ENCODE measurements at regions not wholly inside any gene's neighbourhood (a gene's known extent, or its start where the extent isn't known, plus 50 kb on each side); places are given as distances from the start of the nearest gene placed in this dataset.

DNA sequence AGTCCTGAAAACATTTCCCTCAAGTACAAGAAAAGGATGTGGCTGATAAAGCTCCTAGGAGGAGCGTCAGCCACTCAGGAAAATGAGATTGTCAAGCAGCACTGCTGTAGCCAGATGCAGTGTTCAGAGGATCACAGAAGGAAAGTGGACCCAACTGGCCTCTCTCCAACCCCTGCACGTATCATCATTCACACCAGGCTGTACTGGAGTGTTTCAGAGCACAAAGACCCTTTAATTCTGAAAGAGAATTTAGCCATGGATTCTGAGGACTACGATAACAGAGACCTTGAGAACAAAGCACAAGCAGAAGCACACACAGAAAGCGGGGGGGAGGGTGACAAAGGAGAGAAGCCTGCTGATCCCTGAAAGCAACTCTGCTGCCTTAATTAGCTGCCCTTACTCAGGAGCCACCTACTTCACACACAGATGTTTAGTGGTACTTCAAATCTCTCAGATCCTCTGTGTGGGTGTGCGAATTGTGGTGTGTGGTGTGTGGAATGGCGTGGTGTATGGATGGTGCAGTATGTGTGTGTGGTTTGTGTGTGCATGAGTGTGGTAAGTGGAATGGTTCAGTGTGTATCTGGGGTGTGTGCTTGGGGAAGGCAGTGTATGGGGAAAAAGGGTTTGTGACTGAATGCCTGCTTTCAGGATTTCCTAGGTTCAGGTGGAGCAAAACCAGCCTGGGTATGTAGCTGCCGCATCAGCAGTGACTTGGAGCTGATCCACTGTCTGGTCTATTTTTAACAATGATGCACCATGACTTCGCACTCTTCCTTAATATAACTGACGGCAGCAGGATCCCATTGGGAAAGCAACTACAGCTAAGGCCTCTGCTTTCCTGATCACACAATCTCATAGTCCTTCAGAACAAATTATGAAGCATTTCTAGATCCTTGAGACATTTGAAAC is 192.5 kb downstream of the RSL24D1 start:
- no peaks in the 10 kb centered on the region for H3K4me1 ChIP-seq
- no peaks in the 10 kb centered on the region for H3K36me3 ChIP-seq
- H3K27me3 ChIP-seq, result no peaks in the 10 kb centered on the region; the same call in 1 of the 2 replicates
- no peak overlapping the region for H3K4me3 ChIP-seq
- no peak for DNase-seq
- H3K9me3 ChIP-seq (replicated peaks), result no peaks in the 10 kb centered on the region
- no peak overlapping the region for H3K27ac ChIP-seq

GRCh38 chr15:54998661-54999060 is 198.1 kb downstream of the RSL24D1 start:
- no peak for DNase-seq
- Histone ChIP-seq H3K27me3 (no peaks in the 10 kb centered on the region), H3K9me3 (replicated peaks) (no peaks in the 10 kb centered on the region; the same call in 1 of the 2 replicates), H3K4me1 (no peaks in the 10 kb centered on the region), H3K36me3 (no peaks in the 10 kb centered on the region), H3K4me3 (no peak overlapping the region), H3K27ac (no peak overlapping the region)

- Histone ChIP-seq H3K27ac (no peak overlapping the region), H3K27me3 (no peaks in the 10 kb centered on the region), H3K36me3 (no peaks in the 10 kb centered on the region), H3K4me1 (no peaks in the 10 kb centered on the region), H3K4me3 (no peak overlapping the region), H3K9me3 (replicated peaks) (no peaks in the 10 kb centered on the region; the same call in 1 of the 2 replicates)
- peak in 1 of 2 experiments; percentile 5 for DNase-seq
Measured at GRCh38 chr15:54990793-54991192, 205.9 kb downstream of the RSL24D1 start.

DNA sequence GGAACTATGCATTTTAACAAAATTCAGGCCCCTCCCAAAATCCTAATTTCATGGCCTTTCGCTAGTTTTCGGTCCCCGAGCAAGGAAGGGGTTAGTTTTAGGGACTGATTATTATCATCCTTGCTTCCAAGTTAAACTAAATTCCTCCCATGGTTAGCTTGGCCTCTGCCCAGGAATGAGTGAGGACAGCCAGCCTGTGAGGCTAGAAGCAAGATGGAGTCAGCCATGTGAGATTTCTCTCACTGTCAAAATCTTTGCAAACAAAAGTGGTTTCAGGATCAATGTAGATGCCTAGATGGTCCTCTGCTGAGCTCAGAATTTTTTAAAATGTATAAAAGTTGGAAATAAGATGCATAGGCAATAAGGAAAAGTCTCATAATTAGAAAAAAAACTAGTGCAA is 208.9 kb downstream of the RSL24D1 start:
- Histone ChIP-seq H3K36me3 (no peaks in the 10 kb centered on the region), H3K4me1 (no peaks in the 10 kb centered on the region), H3K27me3 (no peaks in the 10 kb centered on the region), H3K9me3 (replicated peaks) (no peaks in the 10 kb centered on the region), H3K27ac (no peak overlapping the region), H3K4me3 (no peak overlapping the region)
- DNase-seq, result no peak

DNA sequence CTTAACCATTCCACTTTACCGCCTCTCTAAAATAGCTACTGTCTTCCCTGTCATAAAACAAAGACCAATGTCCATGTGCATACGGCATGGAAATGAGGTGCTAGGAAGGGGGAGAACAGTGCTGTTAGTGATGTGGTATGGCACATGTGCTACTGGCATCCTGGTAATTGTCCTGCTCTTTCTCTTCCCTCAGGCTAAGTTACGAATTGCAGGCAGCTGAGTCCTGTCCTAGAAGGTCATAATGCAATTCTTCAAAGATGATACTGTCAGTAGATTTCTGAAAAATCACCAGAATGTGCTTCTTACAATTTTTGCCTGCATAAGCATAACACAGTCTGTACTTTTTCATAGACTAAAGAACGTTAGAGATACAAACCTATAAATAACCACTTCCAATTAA is 216.8 kb downstream of the RSL24D1 start:
- no peaks in the 10 kb centered on the region for H3K9me3 ChIP-seq (replicated peaks)

DNA sequence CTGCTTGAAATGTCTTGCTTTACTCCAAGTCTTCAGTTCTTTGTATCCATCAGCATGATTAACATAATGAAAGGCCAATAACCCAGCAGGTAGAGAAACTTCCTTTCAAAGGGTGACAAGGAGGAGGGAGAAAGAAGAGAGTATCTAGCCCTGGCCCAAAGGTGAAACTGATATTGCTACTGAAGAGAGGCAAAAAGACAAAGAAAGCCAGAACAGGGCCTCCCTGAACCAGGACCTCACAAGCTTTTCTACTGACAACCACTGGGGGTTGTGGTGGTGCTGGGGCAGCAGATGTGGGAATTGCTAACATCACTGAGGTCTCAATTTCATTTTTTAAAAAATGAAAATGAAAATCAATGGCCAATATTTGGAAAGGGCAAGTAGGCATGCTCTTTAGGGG is 234.1 kb downstream of the RSL24D1 start:
- H3K4me1 ChIP-seq, result no peaks in the 10 kb centered on the region
- no peak for DNase-seq
- no peak overlapping the region for H3K4me3 ChIP-seq
- no peaks in the 10 kb centered on the region for H3K9me3 ChIP-seq (replicated peaks)
- no peaks in the 10 kb centered on the region for H3K27me3 ChIP-seq
- no peak overlapping the region for H3K27ac ChIP-seq
- H3K36me3 ChIP-seq, result no peaks in the 10 kb centered on the region

More for the DNA sequence above, 216.8 kb downstream of the RSL24D1 start:
- no peaks in the 10 kb centered on the region for H3K27me3 ChIP-seq
- H3K36me3 ChIP-seq, result no peaks in the 10 kb centered on the region
- DNase-seq, result no peak
- H3K4me3 ChIP-seq, result no peak overlapping the region
- no peaks in the 10 kb centered on the region for H3K4me1 ChIP-seq
- H3K27ac ChIP-seq, result no peak overlapping the region

GRCh38 chr15:54960266-54960665 is 236.5 kb downstream of the RSL24D1 start:
- H3K4me1 ChIP-seq, result no peaks in the 10 kb centered on the region
- no peak overlapping the region for H3K27ac ChIP-seq
- no peaks in the 10 kb centered on the region for H3K27me3 ChIP-seq
- no peak overlapping the region for H3K4me3 ChIP-seq
- H3K36me3 ChIP-seq, result no peaks in the 10 kb centered on the region
- H3K9me3 ChIP-seq (replicated peaks), result no peaks in the 10 kb centered on the region
- no peak for DNase-seq

DNA sequence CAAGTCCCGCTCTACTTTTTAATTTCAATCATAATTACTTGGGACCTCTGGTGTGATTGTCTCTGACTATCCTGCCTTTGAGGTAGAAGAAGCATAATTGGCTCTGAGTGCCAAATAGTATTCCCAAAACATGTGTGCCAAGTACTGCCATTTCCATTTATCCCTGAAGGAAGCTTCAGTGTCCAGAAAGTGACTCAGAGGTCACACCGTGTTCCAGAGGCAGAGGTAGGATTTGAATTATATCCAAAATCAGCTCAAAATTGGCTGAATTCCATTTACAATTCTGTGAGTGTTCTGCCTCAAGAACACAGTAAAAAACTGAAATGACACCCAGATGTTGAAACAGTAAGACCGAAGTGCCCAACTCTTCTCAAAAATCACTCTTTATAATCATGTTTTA is 255.3 kb downstream of the RSL24D1 start:
- H3K9me3 ChIP-seq (replicated peaks), result no peaks in the 10 kb centered on the region
- no peaks in the 10 kb centered on the region for H3K4me1 ChIP-seq
- H3K27me3 ChIP-seq, result no peaks in the 10 kb centered on the region
- no peak overlapping the region for H3K4me3 ChIP-seq
- DNase-seq, result no peak
- H3K27ac ChIP-seq, result no peak overlapping the region
- H3K36me3 ChIP-seq, result no peaks in the 10 kb centered on the region

DNA sequence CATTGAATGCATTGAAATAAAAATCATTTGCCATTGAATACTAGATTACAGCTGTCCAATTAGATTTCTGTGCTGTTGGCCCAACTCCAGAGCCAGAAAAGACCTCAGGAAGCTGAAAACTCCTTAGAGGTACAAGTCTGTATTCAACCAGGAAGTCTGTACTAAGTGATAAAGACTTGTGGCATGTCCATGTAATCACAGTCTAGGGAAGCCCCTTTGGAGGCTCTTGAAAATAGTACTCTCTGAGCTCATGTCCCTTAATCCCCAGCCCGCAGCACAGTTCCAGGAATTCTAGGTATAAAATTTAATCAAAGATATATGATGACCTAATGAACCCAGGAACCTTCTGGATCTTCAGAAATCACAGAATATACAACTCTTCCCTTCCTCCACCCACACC is 279.4 kb downstream of the RSL24D1 start:
- Histone ChIP-seq H3K4me3 (no peak overlapping the region), H3K9me3 (replicated peaks) (no peaks in the 10 kb centered on the region), H3K27ac (no peak overlapping the region), H3K4me1 (no peaks in the 10 kb centered on the region), H3K27me3 (no peaks in the 10 kb centered on the region), H3K36me3 (no peaks in the 10 kb centered on the region)
- DNase-seq, result no peak

DNA sequence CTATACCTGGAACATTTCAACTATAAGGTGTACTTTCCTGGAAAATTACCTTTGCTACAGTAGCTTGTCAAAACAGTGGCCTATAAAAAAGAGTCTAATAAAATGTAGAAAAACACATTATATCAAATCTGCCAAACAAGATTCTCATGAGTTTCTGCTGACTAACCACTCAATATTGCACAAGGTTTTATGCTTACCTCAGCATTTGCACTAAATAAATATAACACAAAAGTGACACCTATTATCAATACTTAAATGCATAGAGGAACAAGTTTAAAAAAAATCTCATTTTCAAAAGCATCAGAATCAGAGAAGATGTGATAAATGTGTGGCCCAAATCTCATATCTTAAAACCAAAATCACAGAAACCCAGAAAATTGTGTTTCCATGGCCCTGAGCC is 281.4 kb downstream of the RSL24D1 start:
- Histone ChIP-seq H3K27ac (no peak overlapping the region), H3K4me1 (no peaks in the 10 kb centered on the region), H3K9me3 (replicated peaks) (no peaks in the 10 kb centered on the region), H3K36me3 (no peaks in the 10 kb centered on the region), H3K4me3 (no peak overlapping the region), H3K27me3 (no peaks in the 10 kb centered on the region)
- DNase-seq, result no peak

GRCh38 chr15:54884312-54884711 is 312.4 kb downstream of the RSL24D1 start:
- Histone ChIP-seq H3K9me3 (replicated peaks) (no peaks in the 10 kb centered on the region), H3K27me3 (no peaks in the 10 kb centered on the region), H3K4me3 (no peak overlapping the region), H3K4me1 (no peaks in the 10 kb centered on the region), H3K27ac (no peak overlapping the region), H3K36me3 (no peaks in the 10 kb centered on the region)
- DNase-seq, result no peak

DNA sequence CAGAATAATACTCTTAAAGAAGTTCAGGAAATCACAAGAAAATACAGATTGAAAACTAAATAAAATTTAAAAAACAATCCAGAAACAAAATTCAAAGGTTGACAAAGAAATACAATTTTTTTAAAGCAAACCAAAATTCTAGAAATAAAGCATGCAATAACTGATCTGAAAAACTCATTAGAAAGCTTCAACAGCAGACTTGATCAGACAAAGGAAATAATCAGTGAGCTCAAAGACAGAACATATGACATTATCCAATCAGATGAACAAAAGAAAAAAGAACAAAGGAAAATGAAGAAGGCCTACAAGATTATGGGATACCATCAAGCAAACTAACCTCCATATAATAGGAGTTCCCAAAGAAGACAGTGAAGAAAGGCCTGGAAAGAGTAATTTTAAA is 336.8 kb downstream of the RSL24D1 start:
- Histone ChIP-seq H3K27ac (no peak overlapping the region), H3K36me3 (peaks cover 2% of the 10 kb centered on the region; the same call in 1 of the 2 replicates), H3K4me1 (no peaks in the 10 kb centered on the region), H3K27me3 (no peaks in the 10 kb centered on the region), H3K4me3 (no peak overlapping the region), H3K9me3 (replicated peaks) (no peaks in the 10 kb centered on the region)
- no peak for DNase-seq

DNA sequence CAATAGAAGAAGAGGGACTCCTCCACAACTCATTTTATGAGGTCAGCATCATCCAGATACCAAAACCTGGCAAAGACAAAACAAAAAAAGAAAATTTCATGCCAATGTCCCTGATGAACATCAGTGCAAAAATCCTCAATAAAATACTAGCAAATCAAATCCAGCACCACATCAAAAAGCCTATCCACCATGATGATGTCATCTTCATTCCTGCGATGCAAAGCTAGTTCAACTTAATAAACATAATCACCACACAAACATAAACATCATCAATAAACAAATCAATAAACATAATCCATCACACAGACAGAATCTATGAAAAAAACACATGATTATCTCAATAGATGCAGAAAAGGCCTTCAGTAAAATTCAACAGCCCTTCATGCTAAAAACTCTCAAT is 342.1 kb downstream of the RSL24D1 start:
- Histone ChIP-seq H3K27me3 (no peaks in the 10 kb centered on the region), H3K4me3 (no peak overlapping the region), H3K4me1 (no peaks in the 10 kb centered on the region), H3K36me3 (no peaks in the 10 kb centered on the region), H3K27ac (no peak overlapping the region), H3K9me3 (replicated peaks) (no peaks in the 10 kb centered on the region)
- no peak for DNase-seq

DNA sequence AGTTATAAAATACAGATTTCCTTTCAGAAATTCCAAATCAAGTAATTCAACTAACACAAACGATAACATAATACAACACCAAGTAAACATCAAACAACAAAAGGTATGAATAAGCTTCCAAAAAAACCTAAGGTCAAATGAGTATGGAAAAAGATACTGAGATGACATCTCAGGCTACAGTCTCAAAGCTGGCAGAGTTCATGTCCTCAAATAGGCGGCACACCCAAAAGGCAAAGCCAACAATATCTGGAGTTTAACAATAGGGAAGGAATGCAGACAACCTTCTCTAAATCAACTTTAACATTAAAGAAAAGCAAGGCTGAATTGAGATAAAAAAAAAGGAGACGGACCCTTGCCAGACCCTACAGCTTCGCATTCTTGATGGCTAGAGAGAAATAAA is 346.6 kb downstream of the RSL24D1 start:
- Histone ChIP-seq H3K36me3 (no peaks in the 10 kb centered on the region), H3K4me1 (no peaks in the 10 kb centered on the region), H3K9me3 (replicated peaks) (no peaks in the 10 kb centered on the region), H3K4me3 (no peak overlapping the region), H3K27ac (no peak overlapping the region), H3K27me3 (0 out of 2 replicates have a peak, but pooled peaks cover 4% of the 10 kb centered on the region)
- DNase-seq, result no peak

- no peaks in the 10 kb centered on the region for H3K36me3 ChIP-seq
- no peak for DNase-seq
- H3K9me3 ChIP-seq (replicated peaks), result no peaks in the 10 kb centered on the region
- H3K27ac ChIP-seq, result no peak overlapping the region
- H3K27me3 ChIP-seq, result 0 out of 2 replicates have a peak, but pooled peaks cover 4% of the 10 kb centered on the region
- H3K4me1 ChIP-seq, result no peaks in the 10 kb centered on the region
- H3K4me3 ChIP-seq, result no peak overlapping the region
Measured at GRCh38 chr15:54843006-54843405, 353.7 kb downstream of the RSL24D1 start.

All from SJCRH30 (cell line).